A673 (cell line): ENCODE measurements at regions not wholly inside any gene's neighbourhood (a gene's known extent, or its start where the extent isn't known, plus 50 kb on each side); places are given as distances from the start of the nearest gene placed in this dataset.

ENCODE experiments used
- BruUV-seq: library from RNA; stranded (reverse); fragments of 400-500 nt; replicated peaks from 2 replicates; lab custom pipeline; 2021; lab: Mats Ljungman, UMichigan
- CTCF ChIA-PET: fragments of 300-600 bp; sonication (Branson Sonifier 250); formaldehyde crosslinking; loops from one replicate; lab custom pipeline; 2022; ENCODE audit warnings: antibody characterized with exemption; lab: Charles Lee
- POLR2A ChIA-PET: fragments of 300-600 bp; sonication (Branson Sonifier 250); formaldehyde crosslinking; loops from one replicate; lab custom pipeline; 2022; ENCODE audit warnings: antibody characterized with exemption; ENCODE audit not compliant: low non-redundant PET; lab: Charles Lee
- DNase-seq: peaks from one replicate; pipeline ENCODE4 v3.0.0-alpha.2; 2015; ENCODE audit warnings: low spot score
- H3K27ac ChIP-seq: fragments of 200-600 bp; sonication (generic); 2 replicates; pipeline ENCODE4 v1.5.1; 2016; ENCODE audit warnings: mixed run types, low read depth, mild to moderate bottlenecking, mixed read lengths, antibody characterized with exemption, low read length; ENCODE audit not compliant: poor library complexity, severe bottlenecking
- H3K27me3 ChIP-seq: fragments of 200-600 bp; sonication (generic); replicated peaks from 2 replicates; pipeline ENCODE4 v1.6.1; 2017; ENCODE audit warnings: mixed run types, low read depth, mild to moderate bottlenecking, mixed read lengths, antibody characterized with exemption, low read length; ENCODE audit not compliant: insufficient read depth, poor library complexity
- H3K36me3 ChIP-seq: fragments of 200-600 bp; sonication (generic); 2 replicates; pipeline ENCODE4 v1.6.1; 2016; ENCODE audit warnings: mixed run types, mild to moderate bottlenecking, mixed read lengths, antibody characterized with exemption, low read length; ENCODE audit not compliant: insufficient read depth, poor library complexity, severe bottlenecking
- H3K4me1 ChIP-seq: fragments of 200-600 bp; sonication (generic); 2 replicates; pipeline ENCODE4 v1.6.1; 2017; ENCODE audit warnings: mixed run types, mild to moderate bottlenecking, mixed read lengths, antibody characterized with exemption, low read length; ENCODE audit not compliant: insufficient read depth, poor library complexity, severe bottlenecking
- H3K4me3 ChIP-seq: fragments of 200-600 bp; sonication (generic); 2 replicates; pipeline ENCODE4 v1.5.1; 2016; ENCODE audit warnings: low read depth, mixed run types, mild to moderate bottlenecking, mixed read lengths, low read length; ENCODE audit not compliant: poor library complexity, severe bottlenecking
- H3K9me3 ChIP-seq: fragments of 200-600 bp; sonication (generic); 2 replicates; pipeline ENCODE4 v1.6.1; 2016; ENCODE audit warnings: mixed run types, low read depth, mild to moderate bottlenecking, mixed read lengths, antibody characterized with exemption, low read length; ENCODE audit not compliant: poor library complexity, severe bottlenecking
- CTCF ChIP-seq: fragments of 300-800, 200-600 bp; sonication (generic); conservative IDR thresholded peaks from 2 replicates; pipeline ENCODE4 v1.5.1; 2017; ENCODE audit warnings: low read depth, mild to moderate bottlenecking, antibody characterized with exemption, low read length, moderate library complexity, mixed read lengths
- EZH2 ChIP-seq: fragments of 200-600 bp; sonication (generic); IDR thresholded peaks from 2 replicates; pipeline ENCODE4 v1.6.1; 2017; ENCODE audit warnings: borderline replicate concordance, low read depth, mild to moderate bottlenecking, mixed read lengths, antibody characterized with exemption, low read length; ENCODE audit not compliant: poor library complexity, severe bottlenecking
- intact Hi-C: fragments of 100-400 bp; cut with micrococcal nuclease; formaldehyde crosslinking; loops from one replicate; pipeline ENCODE4 v1.10.0; 2022; ENCODE audit not compliant: unreplicated experiment

- ChIA-PET POLR2A (no interaction called here), CTCF (interaction anchor here (0.7 kb wide), 1 partner anchor 47 kb away, joined by 3 read pairs; no protein-coding TSS in a partner anchor)
- no peak overlapping the region for H3K27ac ChIP-seq
- H3K4me3 ChIP-seq, result no peak overlapping the region
- intact Hi-C loops, result no loop called here
- BruUV-seq, result no TSS peak
- H3K4me1 ChIP-seq, result no peaks in the 10 kb centered on the region
- TF ChIP-seq EZH2, result no peak
- peak; percentile 52 for TF ChIP-seq CTCF
- peak; percentile 23 for DNase-seq
- H3K36me3 ChIP-seq, result no peaks in the 10 kb centered on the region
- H3K27me3 ChIP-seq, result peaks cover 72% of the 10 kb centered on the region
- no peaks in the 10 kb centered on the region for H3K9me3 ChIP-seq
These were observed 99.5 kb downstream of the ZNF280B start for GRCh38 chr22:22408731-22409696.

DNA sequence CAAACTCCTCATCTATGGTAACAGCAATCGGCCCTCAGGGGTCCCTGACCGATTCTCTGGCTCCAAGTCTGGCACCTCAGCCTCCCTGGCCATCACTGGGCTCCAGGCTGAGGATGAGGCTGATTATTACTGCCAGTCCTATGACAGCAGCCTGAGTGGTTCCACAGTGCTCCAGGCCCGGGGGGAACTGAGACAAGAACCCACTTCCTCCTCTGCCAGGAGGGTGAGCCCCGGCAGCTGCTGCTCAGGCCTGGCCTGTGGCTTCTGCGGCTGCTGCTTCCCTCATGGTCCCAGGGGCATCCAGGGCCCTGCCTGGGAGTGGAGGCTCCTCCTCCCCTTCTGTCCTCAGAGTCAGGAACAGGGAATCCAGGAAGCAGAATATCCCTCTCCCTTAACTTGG, 98.4 kb downstream of the ZNF280B start:
- intact Hi-C loops, result no loop called here
- Histone ChIP-seq H3K27ac (no peak overlapping the region), H3K27me3 (peaks cover 83% of the 10 kb centered on the region), H3K36me3 (no peaks in the 10 kb centered on the region), H3K4me1 (no peaks in the 10 kb centered on the region), H3K4me3 (no peak overlapping the region), H3K9me3 (no peaks in the 10 kb centered on the region)
- no peak for DNase-seq
- no TSS peak for BruUV-seq
- ChIA-PET POLR2A (no interaction called here), CTCF (no interaction called here)
- TF ChIP-seq CTCF (no peak), EZH2 (no peak)

DNA sequence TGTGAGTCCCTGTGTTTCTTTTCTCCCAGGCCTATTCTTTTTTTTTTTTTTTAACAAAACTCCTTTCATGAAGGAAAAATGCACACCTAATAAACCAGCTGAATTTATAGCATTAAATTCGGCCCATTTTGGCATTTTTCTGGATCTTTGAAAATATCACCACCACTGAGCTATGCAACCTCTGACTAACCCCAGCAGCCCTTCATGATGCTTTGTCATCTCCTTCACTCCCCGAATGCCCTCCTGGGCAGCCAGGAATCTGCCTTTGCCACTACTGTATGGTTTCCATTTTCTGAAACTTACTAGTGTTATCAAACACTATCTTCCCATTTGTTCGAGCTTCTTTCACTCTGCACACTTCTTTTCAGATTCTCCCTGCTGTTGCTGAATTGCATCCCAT, 97.9 kb downstream of the ZNF280B start:
- ChIA-PET CTCF (interaction anchor here (0.9 kb wide), 1 partner anchor 12 kb away, joined by 4 read pairs; no protein-coding TSS in a partner anchor), POLR2A (interaction anchor here (0.6 kb wide), 1 partner anchor 365 kb away, joined by 12 read pairs; no protein-coding TSS in a partner anchor)
- H3K27ac ChIP-seq, result no peak overlapping the region
- H3K27me3 ChIP-seq, result peaks cover 84% of the 10 kb centered on the region
- no peak overlapping the region for H3K4me3 ChIP-seq
- intact Hi-C loops, result no loop called here
- TF ChIP-seq CTCF (no peak), EZH2 (no peak)
- no peaks in the 10 kb centered on the region for H3K4me1 ChIP-seq
- BruUV-seq, result no TSS peak
- H3K36me3 ChIP-seq, result no peaks in the 10 kb centered on the region
- no peak for DNase-seq
- H3K9me3 ChIP-seq, result no peaks in the 10 kb centered on the region
